Endothelial cell of umbilical vein (primary cell): ENCODE measurements at regions not wholly inside any gene's neighbourhood (a gene's known extent, or its start where the extent isn't known, plus 50 kb on each side); places are given as distances from the start of the nearest gene placed in this dataset.

Experiments used
- BruUV-seq: library from RNA; stranded (reverse); fragments of 400-500 nt; replicated peaks from 2 replicates; lab custom pipeline; 2021; lab: Mats Ljungman, UMichigan
- CTCF ChIA-PET: fragments of 300-600, 350-600 bp; sonication (Branson Sonifier 250); formaldehyde crosslinking; loops from one replicate; lab custom pipeline; 2021; ENCODE audit warnings: antibody characterized with exemption, inconsistent platforms; lab: Charles Lee
- POLR2A ChIA-PET: fragments of 300-600, 350-600 bp; sonication (Branson Sonifier 250); formaldehyde crosslinking; loops from one replicate; lab custom pipeline; 2021; ENCODE audit warnings: antibody characterized with exemption, inconsistent platforms; lab: Charles Lee
- DNase-seq: peaks from one replicate; pipeline ENCODE4 v3.0.0-alpha.2; 2011; ENCODE audit warnings: low read depth, low spot score
- FAIRE-seq: peaks from 2 replicates; lab custom pipeline; 2011; peaks lifted over from hg19 to GRCh38; lab: Jason Lieb, UNC
- H2AFZ ChIP-seq: 2 replicates; pipeline ENCODE4 v1.6.0; 2012; ENCODE audit warnings: low read depth, low read length, control low read depth, inconsistent platforms
- H3K27ac ChIP-seq: 2 replicates; pipeline ENCODE4 v1.5.1; 2011; ENCODE audit warnings: low read depth, mild to moderate bottlenecking, control low read depth, low read length, moderate library complexity; ENCODE audit not compliant: insufficient read depth
- H3K27me3 ChIP-seq, 2 experiments: 2 replicates each; pipeline versions ENCODE4 v1.6.0 to v1.6.1; 2011; ENCODE audit warnings: low read length in 2 of 2, mixed read lengths in 1 of 2; ENCODE audit not compliant: control insufficient read depth in 2 of 2, insufficient read depth in 2 of 2
- H3K36me3 ChIP-seq, 2 experiments: 2 replicates in 1 of 2; 3 replicates in 1 of 2; pipeline ENCODE4 v1.5.1; 2011; ENCODE audit warnings: low read length in 2 of 2, mild to moderate bottlenecking in 1 of 2, moderate library complexity in 1 of 2; ENCODE audit not compliant: control insufficient read depth in 2 of 2, insufficient read depth in 2 of 2; ENCODE audit errors: extremely low read depth in 1 of 2
- H3K4me1 ChIP-seq: 3 replicates; pipeline ENCODE4 v1.5.1; 2011; ENCODE audit warnings: mild to moderate bottlenecking, low read length; ENCODE audit not compliant: control insufficient read depth, insufficient read depth; ENCODE audit errors: extremely low read depth
- H3K4me2 ChIP-seq: 2 replicates; pipeline ENCODE4 v1.6.1; 2011; ENCODE audit warnings: low read length, control low read depth, mixed read lengths; ENCODE audit not compliant: insufficient read depth
- H3K4me3 ChIP-seq, 3 experiments: fragments of 200-600 bp in 1 of 3; sonication (generic), shearing (Covaris generic) in 1 of 3; replicated peaks in 1 of 3; 2 replicates each; pipeline ENCODE4 v1.5.1; 2011 to 2016; ENCODE audit warnings: control low read depth in 3 of 3, low read length in 3 of 3, mild to moderate bottlenecking in 2 of 3, inconsistent platforms in 1 of 3, low read depth in 1 of 3, moderate library complexity in 1 of 3; ENCODE audit not compliant: insufficient read depth in 1 of 3
- H3K79me2 ChIP-seq: 2 replicates; pipeline ENCODE4 v1.6.0; 2012; ENCODE audit warnings: low read length, inconsistent platforms; ENCODE audit not compliant: control insufficient read depth, insufficient read depth
- H3K9ac ChIP-seq: replicated peaks from 2 replicates; pipeline ENCODE3; 2011; ENCODE audit warnings: low read length, control low read depth; ENCODE audit not compliant: insufficient read depth; ENCODE audit errors: extremely low read depth
- H3K9me1 ChIP-seq: replicated peaks from 3 replicates; pipeline ENCODE4 v1.6.0; 2011; ENCODE audit warnings: mild to moderate bottlenecking, low read length; ENCODE audit not compliant: control insufficient read depth, insufficient read depth; ENCODE audit errors: extremely low read depth
- H3K9me3 ChIP-seq: replicated peaks from 2 replicates; pipeline ENCODE4 v1.5.1; 2012; ENCODE audit warnings: low read length, inconsistent platforms; ENCODE audit not compliant: control insufficient read depth, insufficient read depth
- H4K20me1 ChIP-seq: replicated peaks from 2 replicates; pipeline ENCODE3; 2011; ENCODE audit warnings: mild to moderate bottlenecking, low read length; ENCODE audit not compliant: control insufficient read depth, insufficient read depth; ENCODE audit errors: extremely low read depth
- CTCF ChIP-seq, 2 donors: IDR thresholded peaks; 1 replicate in 1 of 2; 2 replicates in 1 of 2; pipeline ENCODE4 v1.5.1; 2011; ENCODE audit warnings: low read length in 2 of 2, mild to moderate bottlenecking in 2 of 2, moderate library complexity in 2 of 2, control low read depth in 1 of 2, inconsistent platforms in 1 of 2, low read depth in 1 of 2; ENCODE audit not compliant: insufficient read depth in 1 of 2; ENCODE audit errors: extremely low read depth in 1 of 2
- EZH2 ChIP-seq: IDR thresholded peaks from 2 replicates; pipeline ENCODE4 v1.6.1; 2012; ENCODE audit warnings: borderline replicate concordance, low read depth, mild to moderate bottlenecking, moderate library complexity, low read length, inconsistent platforms; ENCODE audit not compliant: severe bottlenecking
- FOS ChIP-seq: IDR thresholded peaks from 2 replicates; pipeline ENCODE4 v1.6.1; 2011; ENCODE audit warnings: mild to moderate bottlenecking, low read length, moderate library complexity, borderline replicate concordance; ENCODE audit not compliant: insufficient read depth
- GATA2 ChIP-seq: IDR thresholded peaks from 2 replicates; pipeline ENCODE4 v1.7.0; 2011; ENCODE audit warnings: low read depth, mild to moderate bottlenecking, moderate library complexity, mixed read lengths, low read length; ENCODE audit not compliant: insufficient read length, insufficient read depth
- JUN ChIP-seq: IDR thresholded peaks from 2 replicates; pipeline ENCODE4 v1.6.1; 2011; ENCODE audit warnings: borderline replicate concordance, low read depth; ENCODE audit not compliant: insufficient read length, insufficient read depth
- MYC ChIP-seq: IDR thresholded peaks from one replicate; pipeline ENCODE4 v1.6.1; 2011; ENCODE audit warnings: mild to moderate bottlenecking, low read depth, low read length
- POLR2A ChIP-seq: IDR thresholded peaks from 2 replicates; pipeline ENCODE4 v1.6.1; 2012; ENCODE audit warnings: low read depth, mild to moderate bottlenecking, control low read depth, low read length
- dilution Hi-C: fragments of 300-500 bp; cut with MboI; formaldehyde crosslinking; loops from one replicate; pipeline ENCODE4 v1.15.0; 2019; ENCODE audit warnings: low sequenced_read_pairs; ENCODE audit not compliant: extremely low pct_ligation_motif_present
- intact Hi-C: fragments of 100-400 bp; cut with micrococcal nuclease; formaldehyde crosslinking; loops from one replicate; pipeline ENCODE4 v1.10.0; 2022
- TF ChIP-seq, protein P1 (sequence below): IDR thresholded peaks from 2 replicates; pipeline ENCODE4 v1.6.1; 2011; ENCODE audit not compliant: insufficient read depth, insufficient read length

DNA sequence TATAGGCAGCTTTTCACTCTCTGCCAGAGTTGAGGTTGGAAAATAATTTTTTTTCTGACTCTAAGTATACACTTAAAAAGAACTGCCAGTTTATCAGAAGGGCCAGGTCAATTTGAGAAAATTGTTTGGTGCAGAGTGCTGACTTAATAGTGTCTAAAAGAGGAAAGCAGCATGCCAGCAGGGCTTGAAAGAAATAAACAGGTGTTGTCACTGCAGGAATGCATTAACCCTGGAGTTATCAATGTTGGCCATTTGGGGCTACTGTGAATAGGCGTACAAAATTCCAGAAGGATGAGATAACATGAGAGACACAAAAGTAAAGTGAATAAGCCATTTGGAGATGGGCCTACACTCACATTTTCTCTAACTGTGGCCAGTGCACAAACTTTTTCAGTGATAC is 220.6 kb upstream of the PLD5 start:
- H3K4me3 ChIP-seq, result no peak overlapping the region
- H2AFZ ChIP-seq, result no peak overlapping the region
- no peaks in the 10 kb centered on the region for H3K27me3 ChIP-seq
- dilution Hi-C loops, result no loop called here
- intact Hi-C loops, result no loop called here
- peaks cover 1% of the 10 kb centered on the region for H3K9me3 ChIP-seq
- POLR2A ChIA-PET, result no interaction called here
- BruUV-seq, result no TSS peak
- no peaks in the 10 kb centered on the region for H3K79me2 ChIP-seq
- H3K4me2 ChIP-seq, result no peak overlapping the region
- no peaks in the 10 kb centered on the region for H3K4me1 ChIP-seq
- FAIRE-seq, result no peak
- no peaks in the 10 kb centered on the region for H4K20me1 ChIP-seq
- CTCF ChIA-PET, result no interaction called here
- H3K9ac ChIP-seq, result no peak overlapping the region
- DNase-seq, result no peak
- no peak overlapping the region for H3K27ac ChIP-seq
- H3K36me3 ChIP-seq, result no peaks in the 10 kb centered on the region
- no peaks in the 10 kb centered on the region for H3K9me1 ChIP-seq
- no peak for TF ChIP-seq JUN
- TF ChIP-seq, protein P1, sequence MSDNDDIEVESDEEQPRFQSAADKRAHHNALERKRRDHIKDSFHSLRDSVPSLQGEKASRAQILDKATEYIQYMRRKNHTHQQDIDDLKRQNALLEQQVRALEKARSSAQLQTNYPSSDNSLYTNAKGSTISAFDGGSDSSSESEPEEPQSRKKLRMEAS, result no peak
- no peak for TF ChIP-seq GATA2
- TF ChIP-seq EZH2, result no peak
- TF ChIP-seq FOS, result no peak

DNA sequence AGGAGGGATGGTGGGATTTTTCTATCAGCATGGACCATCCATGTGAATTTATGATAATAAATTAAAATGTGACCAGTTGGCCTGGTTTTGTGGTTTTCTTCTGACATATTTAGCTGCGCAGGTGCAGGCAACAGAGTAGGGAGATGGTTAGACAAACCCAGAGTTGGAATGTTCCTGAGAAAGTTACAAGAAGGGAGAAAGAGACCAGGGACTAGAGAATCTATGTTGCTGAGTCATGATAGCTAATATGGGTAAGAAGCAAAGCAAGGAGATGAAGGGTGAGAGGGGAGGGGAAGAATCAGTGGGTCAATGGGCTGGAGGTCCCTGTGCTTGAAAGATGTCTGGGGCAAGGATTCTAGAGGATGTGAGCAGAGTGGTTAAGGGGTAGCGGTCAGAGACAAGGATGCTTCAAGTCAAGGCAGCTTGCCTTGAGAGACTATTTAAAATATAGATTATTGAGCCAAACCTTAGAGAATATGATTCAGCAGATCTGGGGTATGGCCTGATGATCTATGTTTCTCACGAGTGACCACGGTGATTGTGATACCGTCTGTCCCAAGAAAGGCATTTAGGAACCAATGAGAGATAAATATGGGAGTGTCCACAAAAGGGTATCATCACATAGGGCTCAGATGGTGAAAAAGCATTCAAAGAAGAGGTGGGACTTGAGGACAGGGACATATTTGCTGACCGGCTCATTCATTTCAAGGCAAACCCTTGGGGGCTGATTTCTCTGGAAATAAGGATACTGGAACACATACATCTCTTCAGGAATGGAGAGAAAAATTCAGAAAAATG is 219.7 kb upstream of the PLD5 start:
- Histone ChIP-seq H3K9me1 (no peaks in the 10 kb centered on the region), H3K4me2 (no peak overlapping the region), H3K79me2 (no peaks in the 10 kb centered on the region), H3K27ac (no peak overlapping the region), H3K9ac (no peak overlapping the region), H3K9me3 (peaks cover 1% of the 10 kb centered on the region), H4K20me1 (no peaks in the 10 kb centered on the region), H3K36me3 (no peaks in the 10 kb centered on the region), H3K4me1 (no peaks in the 10 kb centered on the region), H2AFZ (no peak overlapping the region), H3K27me3 (no peaks in the 10 kb centered on the region), H3K4me3 (no peak overlapping the region)
- no TSS peak for BruUV-seq
- dilution Hi-C loops (no loop called here), intact Hi-C loops (no loop called here)
- CTCF ChIA-PET, result no interaction called here
- DNase-seq, result no peak
- no peak for TF ChIP-seq CTCF (IDR thresholded peaks at IDR 0.05; ENCODE audit: extremely low read depth in 1 of 2, insufficient read depth in 1 of 2, low read depth in 1 of 2, low read length in 2 of 2)
- TF ChIP-seq GATA2, result no peak
- TF ChIP-seq POLR2A, result no peak
- TF ChIP-seq EZH2, result no peak
- TF ChIP-seq JUN, result no peak
- TF ChIP-seq MYC, result no peak
- TF ChIP-seq, protein P1, result no peak
- no peak for TF ChIP-seq FOS
- POLR2A ChIA-PET, result no interaction called here
- FAIRE-seq, result no peak
